ENCODE measurements at regions not wholly inside any gene's neighbourhood (a gene's known extent, or its start where the extent isn't known, plus 50 kb on each side); places are given as distances from the start of the nearest gene placed in this dataset.

DNA sequence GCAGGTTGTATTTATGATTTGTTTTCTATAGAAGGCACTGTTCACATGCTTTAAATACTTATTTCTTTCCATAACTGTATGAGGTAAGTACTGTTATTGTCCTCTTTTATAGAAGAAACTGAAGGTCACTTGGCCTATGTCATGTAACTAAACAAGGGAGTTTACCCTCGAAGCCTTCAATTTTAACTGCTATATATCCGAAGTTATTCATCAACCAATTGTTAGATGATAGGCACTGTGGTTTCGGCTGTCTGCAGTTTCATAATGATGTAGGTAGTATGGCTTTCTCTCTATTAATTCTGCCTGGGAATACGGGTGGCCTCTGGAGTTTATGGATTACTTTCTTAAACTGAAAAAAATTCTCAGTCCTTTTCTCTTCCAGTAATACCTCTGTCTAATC, 413.3 kb upstream of the ADGRL2 start:
- H3K9me3 ChIP-seq (ENCODE audit: control insufficient read depth in 2 of 2, insufficient read depth in 1 of 2, low read depth in 1 of 2, low read length in 1 of 2), result no peaks in the 10 kb centered on the region
- 75 to 85% methylated on average over 4 of the region's 4 CpGs for WGBS, 2 donors
- H3K27me3 ChIP-seq (ENCODE audit: control insufficient read depth in 1 of 2, insufficient read depth in 2 of 2, low read length in 2 of 2), result no peaks in the 10 kb centered on the region
- no peak overlapping the region for H3K4me3 ChIP-seq (ENCODE audit: low read depth in 1 of 2, low read length in 2 of 2)
- no peaks in the 10 kb centered on the region for H3K36me3 ChIP-seq (ENCODE audit: control insufficient read depth in 2 of 2, insufficient read depth in 2 of 2, low read length in 1 of 2)
- H3K4me1 ChIP-seq (ENCODE audit: control insufficient read depth in 2 of 2, insufficient read depth in 2 of 2, low read length in 1 of 2), result no peaks in the 10 kb centered on the region
- no peak overlapping the region for H3K27ac ChIP-seq (ENCODE audit: low read depth in 2 of 2, low read length in 1 of 2)

DNA sequence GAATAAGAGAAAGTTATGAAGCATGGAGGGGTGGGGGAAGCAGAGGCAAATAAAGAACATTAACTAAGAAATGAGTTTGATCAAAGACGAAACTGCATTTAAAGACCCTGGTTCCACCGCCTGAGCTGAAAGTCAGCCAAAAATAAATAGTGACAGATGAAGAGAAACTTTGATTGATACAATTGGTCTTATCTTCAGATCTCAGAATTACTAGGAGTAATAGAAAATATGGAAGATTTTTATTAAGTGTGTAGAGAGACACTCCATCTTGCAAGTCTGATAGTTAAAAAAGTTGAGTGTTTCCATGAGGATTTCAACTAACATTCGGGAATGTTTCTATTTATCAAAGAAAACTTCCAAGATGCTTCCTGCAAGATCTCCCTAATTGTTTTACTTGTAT, 418.2 kb upstream of the ADGRL2 start:
- H3K36me3 ChIP-seq (ENCODE audit: control insufficient read depth in 2 of 2, insufficient read depth in 2 of 2, low read length in 1 of 2), result no peaks in the 10 kb centered on the region
- H3K27ac ChIP-seq (ENCODE audit: low read depth in 2 of 2, low read length in 1 of 2), result no peak overlapping the region
- H3K4me1 ChIP-seq (ENCODE audit: control insufficient read depth in 2 of 2, insufficient read depth in 2 of 2, low read length in 1 of 2), result no peaks in the 10 kb centered on the region
- H3K4me3 ChIP-seq (ENCODE audit: low read depth in 1 of 2, low read length in 2 of 2), result no peak overlapping the region
- no peaks in the 10 kb centered on the region for H3K27me3 ChIP-seq (ENCODE audit: control insufficient read depth in 1 of 2, insufficient read depth in 2 of 2, low read length in 2 of 2)
- H3K9me3 ChIP-seq (ENCODE audit: control insufficient read depth in 2 of 2, insufficient read depth in 1 of 2, low read depth in 1 of 2, low read length in 1 of 2), result no peaks in the 10 kb centered on the region
- 91 to 93% methylated on average over 3 of the region's 3 CpGs for WGBS, 2 donors

DNA sequence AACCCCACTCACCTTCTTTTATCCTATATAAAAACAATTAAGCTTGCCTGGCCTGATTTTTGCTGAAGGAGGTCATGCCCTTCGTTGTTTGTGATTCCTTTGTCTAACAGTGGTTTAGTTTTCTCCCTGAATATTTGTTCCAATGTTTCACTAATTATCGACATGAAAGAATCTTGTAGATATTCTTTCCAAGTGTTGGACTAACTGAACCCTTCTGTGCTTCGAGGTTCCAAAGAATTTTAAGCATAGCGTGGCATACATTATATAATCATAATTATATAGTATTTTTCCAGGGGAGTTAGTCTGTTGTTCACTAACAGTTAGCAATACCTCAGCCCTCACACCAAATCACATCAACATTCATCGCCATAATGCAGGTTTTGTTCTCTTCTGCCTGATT, 418.9 kb upstream of the ADGRL2 start:
- Histone ChIP-seq H3K36me3 (ENCODE audit: control insufficient read depth in 2 of 2, insufficient read depth in 2 of 2, low read length in 1 of 2) (no peaks in the 10 kb centered on the region), H3K4me1 (ENCODE audit: control insufficient read depth in 2 of 2, insufficient read depth in 2 of 2, low read length in 1 of 2) (no peaks in the 10 kb centered on the region), H3K27ac (ENCODE audit: low read depth in 2 of 2, low read length in 1 of 2) (no peak overlapping the region), H3K9me3 (ENCODE audit: control insufficient read depth in 2 of 2, insufficient read depth in 1 of 2, low read depth in 1 of 2, low read length in 1 of 2) (no peaks in the 10 kb centered on the region), H3K4me3 (ENCODE audit: low read depth in 1 of 2, low read length in 2 of 2) (no peak overlapping the region), H3K27me3 (ENCODE audit: control insufficient read depth in 1 of 2, insufficient read depth in 2 of 2, low read length in 2 of 2) (no peaks in the 10 kb centered on the region)
- WGBS, 2 donors, result 73 to 84% methylated on average over 5 of the region's 5 CpGs

DNA sequence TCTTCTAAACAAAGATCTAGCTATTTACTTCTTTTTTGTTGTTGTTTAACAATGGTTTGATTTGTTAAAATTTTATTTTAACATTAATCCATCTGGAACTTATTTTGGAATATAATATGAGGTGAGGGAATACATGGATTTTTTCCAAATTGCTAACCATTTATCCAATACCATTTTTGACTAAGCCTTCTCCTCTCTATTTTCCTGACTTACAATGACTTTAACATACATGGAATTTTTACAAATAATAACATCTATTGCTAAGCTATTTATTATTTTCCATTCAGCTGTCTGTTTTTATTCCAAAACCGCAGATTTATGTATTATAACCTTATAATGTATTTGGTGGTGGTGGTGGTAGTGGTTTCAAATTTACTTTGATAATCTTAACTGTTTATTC, 420.3 kb upstream of the ADGRL2 start:
- no peaks in the 10 kb centered on the region for H3K4me1 ChIP-seq (ENCODE audit: control insufficient read depth in 2 of 2, insufficient read depth in 2 of 2, low read length in 1 of 2)
- no peaks in the 10 kb centered on the region for H3K36me3 ChIP-seq (ENCODE audit: control insufficient read depth in 2 of 2, insufficient read depth in 2 of 2, low read length in 1 of 2)
- H3K9me3 ChIP-seq (ENCODE audit: control insufficient read depth in 2 of 2, insufficient read depth in 1 of 2, low read depth in 1 of 2, low read length in 1 of 2), result no peaks in the 10 kb centered on the region
- 84 to 91% methylated on average over 1 of the region's 1 CpG for WGBS, 2 donors
- no peak overlapping the region for H3K4me3 ChIP-seq (ENCODE audit: low read depth in 1 of 2, low read length in 2 of 2)
- no peak overlapping the region for H3K27ac ChIP-seq (ENCODE audit: low read depth in 2 of 2, low read length in 1 of 2)
- no peaks in the 10 kb centered on the region for H3K27me3 ChIP-seq (ENCODE audit: control insufficient read depth in 1 of 2, insufficient read depth in 2 of 2, low read length in 2 of 2)

DNA sequence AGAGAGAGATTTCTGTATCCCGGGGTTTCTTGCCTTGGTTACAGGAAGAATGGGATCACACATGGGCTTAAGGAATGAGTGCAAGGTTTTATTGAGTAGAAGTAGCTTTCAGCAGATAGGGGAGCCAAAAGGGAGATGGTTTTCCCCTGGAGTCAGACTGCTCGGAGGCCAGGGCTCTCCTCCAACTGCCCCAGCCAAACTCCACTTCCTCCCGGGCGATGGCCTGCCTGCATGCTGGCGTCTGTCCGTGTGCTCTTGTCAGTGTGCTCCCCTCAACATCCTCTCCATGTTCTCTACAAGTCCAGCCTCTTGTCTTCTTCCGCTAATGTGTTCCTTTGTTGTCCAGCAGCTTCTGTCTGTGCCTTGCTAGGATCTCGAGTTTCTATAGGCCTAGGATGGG, 421.3 kb upstream of the ADGRL2 start:
- Histone ChIP-seq H3K27me3 (ENCODE audit: control insufficient read depth in 1 of 2, insufficient read depth in 2 of 2, low read length in 2 of 2) (no peaks in the 10 kb centered on the region), H3K4me1 (ENCODE audit: control insufficient read depth in 2 of 2, insufficient read depth in 2 of 2, low read length in 1 of 2) (no peaks in the 10 kb centered on the region), H3K36me3 (ENCODE audit: control insufficient read depth in 2 of 2, insufficient read depth in 2 of 2, low read length in 1 of 2) (no peaks in the 10 kb centered on the region), H3K9me3 (ENCODE audit: control insufficient read depth in 2 of 2, insufficient read depth in 1 of 2, low read depth in 1 of 2, low read length in 1 of 2) (no peaks in the 10 kb centered on the region), H3K4me3 (ENCODE audit: low read depth in 1 of 2, low read length in 2 of 2) (no peak overlapping the region), H3K27ac (ENCODE audit: low read depth in 2 of 2, low read length in 1 of 2) (no peak overlapping the region)
- WGBS, 2 donors, result 84 to 85% methylated on average over 8 of the region's 8 CpGs

DNA sequence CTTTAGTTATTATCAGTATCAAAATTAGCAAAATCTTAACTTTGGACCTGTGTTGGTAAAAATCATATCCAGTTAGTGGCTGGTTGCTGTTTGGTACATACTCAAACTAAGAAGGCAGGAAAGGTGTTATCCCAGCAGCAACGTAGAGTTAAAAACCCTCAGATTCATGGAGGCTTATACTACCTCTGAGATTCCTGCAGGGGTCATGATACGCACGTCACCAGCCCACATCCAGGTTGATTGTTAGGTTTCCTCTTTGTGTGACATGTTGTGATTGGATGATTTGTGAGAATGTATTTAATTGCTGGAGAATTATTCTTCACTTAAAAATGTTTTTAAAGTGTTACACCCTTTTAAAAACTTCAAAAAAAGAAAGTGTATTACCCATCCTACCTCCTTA, 423.3 kb upstream of the ADGRL2 start:
- H3K27me3 ChIP-seq (ENCODE audit: control insufficient read depth in 1 of 2, insufficient read depth in 2 of 2, low read length in 2 of 2), result no peaks in the 10 kb centered on the region
- H3K4me1 ChIP-seq (ENCODE audit: control insufficient read depth in 2 of 2, insufficient read depth in 2 of 2, low read length in 1 of 2), result no peaks in the 10 kb centered on the region
- H3K4me3 ChIP-seq (ENCODE audit: low read depth in 1 of 2, low read length in 2 of 2), result no peak overlapping the region
- H3K36me3 ChIP-seq (ENCODE audit: control insufficient read depth in 2 of 2, insufficient read depth in 2 of 2, low read length in 1 of 2), result no peaks in the 10 kb centered on the region
- 66 to 78% methylated on average over 3 of the region's 3 CpGs for WGBS, 2 donors
- H3K27ac ChIP-seq (ENCODE audit: low read depth in 2 of 2, low read length in 1 of 2), result no peak overlapping the region
- H3K9me3 ChIP-seq (ENCODE audit: control insufficient read depth in 2 of 2, insufficient read depth in 1 of 2, low read depth in 1 of 2, low read length in 1 of 2), result no peaks in the 10 kb centered on the region

DNA sequence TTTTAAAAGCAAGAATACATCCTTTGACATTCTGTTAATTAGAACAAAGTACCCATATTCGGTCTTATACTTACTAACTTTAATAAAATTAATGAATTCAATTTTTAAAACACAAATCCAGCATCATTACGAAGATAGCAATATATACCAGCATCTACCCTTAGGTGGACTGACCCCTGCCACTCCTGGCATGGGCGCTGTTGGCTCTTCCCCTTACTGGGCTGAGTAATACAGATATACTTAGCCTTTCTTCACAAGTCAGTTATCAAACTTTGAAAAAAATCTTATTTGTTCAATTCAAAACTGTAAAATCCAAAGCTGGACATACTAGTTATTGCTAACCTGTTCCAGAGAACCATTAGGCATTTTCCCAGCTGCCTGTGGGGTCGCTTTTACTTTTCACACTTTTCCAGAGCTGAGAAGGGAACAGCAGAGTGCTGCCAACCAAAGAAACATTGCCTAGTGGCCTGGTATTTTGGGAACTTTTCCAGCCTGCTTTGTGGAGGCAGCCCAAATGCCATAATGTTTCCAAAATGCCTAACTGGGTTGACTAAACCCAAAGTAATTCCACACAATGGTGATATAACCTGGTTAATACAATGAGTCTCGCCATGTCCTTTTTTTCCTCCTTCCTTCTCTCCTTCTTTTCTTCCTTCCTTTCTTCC, 424.7 kb upstream of the ADGRL2 start:
- WGBS, 2 donors, result 80 to 84% methylated on average over 5 of the region's 5 CpGs
- Histone ChIP-seq H3K9me3 (ENCODE audit: control insufficient read depth in 2 of 2, insufficient read depth in 1 of 2, low read depth in 1 of 2, low read length in 1 of 2) (no peaks in the 10 kb centered on the region), H3K4me3 (ENCODE audit: low read depth in 1 of 2, low read length in 2 of 2) (no peak overlapping the region), H3K4me1 (ENCODE audit: control insufficient read depth in 2 of 2, insufficient read depth in 2 of 2, low read length in 1 of 2) (no peaks in the 10 kb centered on the region), H3K27ac (ENCODE audit: low read depth in 2 of 2, low read length in 1 of 2) (no peak overlapping the region), H3K27me3 (ENCODE audit: control insufficient read depth in 1 of 2, insufficient read depth in 2 of 2, low read length in 2 of 2) (no peaks in the 10 kb centered on the region), H3K36me3 (ENCODE audit: control insufficient read depth in 2 of 2, insufficient read depth in 2 of 2, low read length in 1 of 2) (no peaks in the 10 kb centered on the region)

DNA sequence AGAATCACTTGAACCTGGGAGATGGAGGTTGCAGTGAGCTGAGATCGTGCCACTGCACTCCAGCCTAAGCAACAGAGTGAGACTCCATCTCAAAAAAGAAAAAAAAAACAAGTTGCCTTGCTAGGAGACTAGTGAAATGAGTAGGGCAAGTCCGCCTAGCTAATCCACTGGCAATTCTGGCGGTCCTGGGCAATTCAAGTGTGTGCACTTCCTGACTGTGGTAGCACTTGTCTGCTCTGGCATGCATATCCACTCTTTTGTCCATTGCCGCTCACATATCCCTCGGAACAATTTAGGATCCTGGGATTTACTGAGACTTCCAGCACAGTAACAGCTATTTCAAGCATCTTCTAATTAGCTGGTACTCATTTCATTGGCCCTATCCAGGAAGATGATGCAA, 426.3 kb upstream of the ADGRL2 start:
- Histone ChIP-seq H3K27ac (ENCODE audit: low read depth in 2 of 2, low read length in 1 of 2) (no peak overlapping the region), H3K27me3 (ENCODE audit: control insufficient read depth in 1 of 2, insufficient read depth in 2 of 2, low read length in 2 of 2) (no peaks in the 10 kb centered on the region), H3K9me3 (ENCODE audit: control insufficient read depth in 2 of 2, insufficient read depth in 1 of 2, low read depth in 1 of 2, low read length in 1 of 2) (no peaks in the 10 kb centered on the region), H3K4me3 (ENCODE audit: low read depth in 1 of 2, low read length in 2 of 2) (no peak overlapping the region), H3K4me1 (ENCODE audit: control insufficient read depth in 2 of 2, insufficient read depth in 2 of 2, low read length in 1 of 2) (no peaks in the 10 kb centered on the region), H3K36me3 (ENCODE audit: control insufficient read depth in 2 of 2, insufficient read depth in 2 of 2, low read length in 1 of 2) (no peaks in the 10 kb centered on the region)
- 94 to 96% methylated on average over 5 of the region's 5 CpGs for WGBS, 2 donors

DNA sequence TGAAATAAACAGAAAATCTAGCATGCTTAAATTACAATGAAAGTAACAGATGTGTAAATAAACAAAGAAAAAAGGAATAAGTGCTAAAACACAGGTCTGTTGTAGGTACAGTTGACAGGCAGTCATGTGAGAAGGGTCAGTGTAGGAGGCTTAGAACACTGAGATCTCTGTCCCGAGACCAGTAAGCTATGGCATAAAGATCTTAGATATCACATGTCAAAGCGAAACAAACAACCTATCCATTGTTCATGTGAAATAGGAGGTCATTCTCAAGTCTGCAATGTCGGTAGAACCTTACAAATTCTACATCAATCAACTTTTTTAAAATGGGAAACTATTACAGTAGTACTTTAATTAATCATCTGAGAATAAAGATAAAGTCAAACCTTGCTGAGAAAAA, 428.9 kb upstream of the ADGRL2 start:
- no peaks in the 10 kb centered on the region for H3K9me3 ChIP-seq (ENCODE audit: control insufficient read depth in 2 of 2, insufficient read depth in 1 of 2, low read depth in 1 of 2, low read length in 1 of 2)
- H3K4me1 ChIP-seq (ENCODE audit: control insufficient read depth in 2 of 2, insufficient read depth in 2 of 2, low read length in 1 of 2), result no peaks in the 10 kb centered on the region
- no peaks in the 10 kb centered on the region for H3K36me3 ChIP-seq (ENCODE audit: control insufficient read depth in 2 of 2, insufficient read depth in 2 of 2, low read length in 1 of 2)
- no peak overlapping the region for H3K4me3 ChIP-seq (ENCODE audit: low read depth in 1 of 2, low read length in 2 of 2)
- no peaks in the 10 kb centered on the region for H3K27me3 ChIP-seq (ENCODE audit: control insufficient read depth in 1 of 2, insufficient read depth in 2 of 2, low read length in 2 of 2)
- 75 to 88% methylated on average over 3 of the region's 3 CpGs for WGBS, 2 donors
- no peak overlapping the region for H3K27ac ChIP-seq (ENCODE audit: low read depth in 2 of 2, low read length in 1 of 2)

DNA sequence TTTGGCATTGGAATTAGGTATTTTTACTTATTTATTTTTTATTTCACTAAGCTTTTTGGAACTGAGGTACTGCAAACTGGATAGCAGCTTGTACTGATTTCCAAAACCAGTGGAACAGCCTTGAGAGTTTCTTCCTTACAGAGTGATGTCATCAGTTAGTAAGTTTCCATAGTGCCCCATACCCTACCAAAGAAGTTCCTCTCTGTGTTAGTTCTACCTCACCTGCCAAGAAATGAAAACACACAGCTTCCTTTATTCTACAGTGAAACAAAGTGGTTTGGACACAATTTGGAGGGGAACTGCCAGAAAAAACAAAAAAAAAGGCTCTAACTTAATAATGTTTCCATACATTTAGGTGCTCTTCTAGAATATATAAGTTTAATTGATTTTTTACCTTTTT, 430.9 kb upstream of the ADGRL2 start:
- no peaks in the 10 kb centered on the region for H3K36me3 ChIP-seq (ENCODE audit: control insufficient read depth in 2 of 2, insufficient read depth in 2 of 2, low read length in 1 of 2)
- H3K4me1 ChIP-seq (ENCODE audit: control insufficient read depth in 2 of 2, insufficient read depth in 2 of 2, low read length in 1 of 2), result no peaks in the 10 kb centered on the region
- no peak overlapping the region for H3K27ac ChIP-seq (ENCODE audit: low read depth in 2 of 2, low read length in 1 of 2)
- H3K9me3 ChIP-seq (ENCODE audit: control insufficient read depth in 2 of 2, insufficient read depth in 1 of 2, low read depth in 1 of 2, low read length in 1 of 2), result no peaks in the 10 kb centered on the region
- H3K4me3 ChIP-seq (ENCODE audit: low read depth in 1 of 2, low read length in 2 of 2), result no peak overlapping the region
- H3K27me3 ChIP-seq (ENCODE audit: control insufficient read depth in 1 of 2, insufficient read depth in 2 of 2, low read length in 2 of 2), result no peaks in the 10 kb centered on the region

All from esophagus (tissue), 2 donors.